H1 (cell line): ENCODE measurements at regions not wholly inside any gene's neighbourhood (a gene's known extent, or its start where the extent isn't known, plus 50 kb on each side); places are given as distances from the start of the nearest gene placed in this dataset.

Experiments used
- CTCF ChIA-PET: fragments of 300-600 bp; sonication (Branson Sonifier 250); formaldehyde crosslinking; loops from one replicate; lab custom pipeline; 2021; ENCODE audit not compliant: partially characterized antibody; lab: Charles Lee
- POLR2A ChIA-PET: fragments of 300-600 bp; sonication (Branson Sonifier 250); formaldehyde crosslinking; loops from one replicate; lab custom pipeline; 2021; ENCODE audit warnings: inconsistent platforms; ENCODE audit not compliant: partially characterized antibody; lab: Charles Lee
- DNase-seq, 2 experiments: peaks; one replicate each; pipeline versions ENCODE4 v3.0.0 to v3.0.0-alpha.2; 2010 to 2022; ENCODE audit warnings: low spot score in 2 of 2, low read depth in 1 of 2, mixed read lengths in 1 of 2
- FAIRE-seq: peaks from 2 replicates; lab custom pipeline; 2011; peaks lifted over from hg19 to GRCh38; lab: Jason Lieb, UNC
- H2AFZ ChIP-seq: 2 replicates; pipeline ENCODE4 v1.8.1; 2012; ENCODE audit warnings: low read length, inconsistent platforms
- H2AK5ac ChIP-seq: 2 replicates; pipeline ENCODE4 v1.6.1; 2013; ENCODE audit warnings: low read depth, low read length
- H2BK120ac ChIP-seq: replicated peaks from 2 replicates; pipeline ENCODE3; 2013; ENCODE audit warnings: low read depth, low read length, inconsistent platforms
- H2BK12ac ChIP-seq: 2 replicates; pipeline ENCODE4 v1.6.1; 2013; ENCODE audit warnings: low read depth, low read length
- H2BK15ac ChIP-seq: 2 replicates; pipeline ENCODE4 v1.6.1; 2013; ENCODE audit warnings: low read length
- H2BK20ac ChIP-seq: 2 replicates; pipeline ENCODE4 v1.6.1; 2013; ENCODE audit warnings: low read length
- H2BK5ac ChIP-seq: 2 replicates; pipeline ENCODE4 v1.6.1; 2013; ENCODE audit warnings: low read depth, low read length
- H3K14ac ChIP-seq: 2 replicates; pipeline ENCODE4 v1.6.1; 2013; ENCODE audit warnings: inconsistent platforms; ENCODE audit not compliant: insufficient read length
- H3K18ac ChIP-seq: 2 replicates; pipeline ENCODE4 v1.6.1; 2013; ENCODE audit warnings: low read length; ENCODE audit errors: extremely low read depth
- H3K23ac ChIP-seq: 2 replicates; pipeline ENCODE4 v1.6.1; 2013; ENCODE audit warnings: inconsistent platforms; ENCODE audit not compliant: insufficient read length
- H3K23me2 ChIP-seq: 2 replicates; pipeline ENCODE4 v1.6.1; 2013; ENCODE audit warnings: low read depth, low read length
- H3K27ac ChIP-seq: 2 replicates; pipeline ENCODE4 v1.6.1; 2011; ENCODE audit warnings: low read depth, low read length, inconsistent platforms
- H3K27me3 ChIP-seq, 4 experiments: replicated peaks in 1 of 4; 1 replicate in 1 of 4; 2 replicates in 3 of 4; pipeline versions ENCODE4 v1.6.1 to v1.8.1; 2011 to 2013; ENCODE audit warnings: low read length in 3 of 4, mild to moderate bottlenecking in 3 of 4, inconsistent platforms in 2 of 4, mixed read lengths in 2 of 4, moderate library complexity in 1 of 4; ENCODE audit not compliant: control insufficient read depth in 3 of 4, insufficient read depth in 3 of 4; ENCODE audit errors: extremely low read depth in 1 of 4
- H3K36me3 ChIP-seq, 4 experiments: 2 replicates each; pipeline versions ENCODE4 v1.6.1 to v1.8.1; 2011 to 2013; ENCODE audit warnings: mild to moderate bottlenecking in 4 of 4, low read length in 3 of 4, moderate library complexity in 2 of 4, control low read depth in 1 of 4, inconsistent platforms in 1 of 4; ENCODE audit not compliant: insufficient read depth in 4 of 4, control insufficient read depth in 2 of 4
- H3K4ac ChIP-seq: replicated peaks from 2 replicates; pipeline ENCODE3; 2013; ENCODE audit warnings: low read length, low read depth, mixed read lengths, inconsistent platforms; ENCODE audit not compliant: insufficient read length
- H3K4me1 ChIP-seq, 4 experiments: replicated peaks in 1 of 4; 1 replicate in 1 of 4; 2 replicates in 3 of 4; pipeline versions ENCODE4 v1.6.1 to v1.8.1; 2011 to 2013; ENCODE audit warnings: low read length in 3 of 4, inconsistent platforms in 2 of 4, mixed read lengths in 1 of 4; ENCODE audit not compliant: insufficient read depth in 4 of 4, control insufficient read depth in 3 of 4
- H3K4me2 ChIP-seq, 2 experiments: 2 replicates each; pipeline versions ENCODE4 v1.6.1 to v1.8.1; 2011 to 2013; ENCODE audit warnings: low read depth in 2 of 2, low read length in 2 of 2, control low read depth in 1 of 2, inconsistent platforms in 1 of 2, mild to moderate bottlenecking in 1 of 2; ENCODE audit not compliant: insufficient read depth in 1 of 2
- H3K4me3 ChIP-seq, 4 experiments: fragments of 200-600, 300-600 bp in 1 of 4; sonication (generic), shearing (Covaris generic), sonication (Bioruptor Twin) in 1 of 4; 2 replicates each; pipeline versions ENCODE4 v1.5.1 to v1.8.1; 2011 to 2016; ENCODE audit warnings: low read length in 4 of 4, low read depth in 3 of 4, control low read depth in 2 of 4, inconsistent platforms in 2 of 4, mild to moderate bottlenecking in 2 of 4, mixed read lengths in 1 of 4, moderate library complexity in 1 of 4; ENCODE audit not compliant: insufficient read depth in 2 of 4; ENCODE audit errors: extremely low read depth in 1 of 4
- H3K56ac ChIP-seq: replicated peaks from 2 replicates; pipeline ENCODE3; 2013; ENCODE audit warnings: low read depth, mild to moderate bottlenecking, mixed read lengths, low read length, inconsistent platforms; ENCODE audit not compliant: insufficient read length
- H3K79me1 ChIP-seq: 2 replicates; pipeline ENCODE4 v1.6.1; 2013; ENCODE audit warnings: low read depth, low read length, control low read depth
- H3K79me2 ChIP-seq, 2 experiments: 2 replicates each; pipeline versions ENCODE4 v1.6.1 to v1.8.1; 2012 to 2013; ENCODE audit warnings: low read length in 2 of 2, mild to moderate bottlenecking in 2 of 2, inconsistent platforms in 1 of 2; ENCODE audit not compliant: insufficient read depth in 2 of 2, control insufficient read depth in 1 of 2
- H3K9ac ChIP-seq, 4 experiments: replicated peaks in 1 of 4; 1 replicate in 1 of 4; 2 replicates in 3 of 4; pipeline versions ENCODE4 v1.6.1 to v1.8.1; 2011 to 2013; ENCODE audit warnings: low read depth in 3 of 4, low read length in 3 of 4, control low read depth in 2 of 4, mild to moderate bottlenecking in 2 of 4, moderate library complexity in 2 of 4, inconsistent platforms in 1 of 4; ENCODE audit errors: extremely low read depth in 1 of 4
- H3K9me3 ChIP-seq, 2 experiments: 2 replicates each; pipeline versions ENCODE4 v1.6.1 to v1.8.1; 2012 to 2013; ENCODE audit warnings: mild to moderate bottlenecking in 2 of 2, moderate library complexity in 2 of 2, control low read depth in 1 of 2, inconsistent platforms in 1 of 2, low read depth in 1 of 2, low read length in 1 of 2, mixed read lengths in 1 of 2; ENCODE audit not compliant: insufficient read depth in 2 of 2
- H4K20me1 ChIP-seq, 2 experiments: replicated peaks in 1 of 2; 2 replicates each; pipeline versions ENCODE3 to v1.8.1; 2011 to 2013; ENCODE audit warnings: inconsistent platforms in 2 of 2, low read length in 2 of 2, mild to moderate bottlenecking in 1 of 2; ENCODE audit not compliant: insufficient read depth in 2 of 2, control insufficient read depth in 1 of 2
- H4K5ac ChIP-seq: 2 replicates; pipeline ENCODE4 v1.6.1; 2013; ENCODE audit warnings: low read length, low read depth, mixed read lengths, inconsistent platforms; ENCODE audit not compliant: insufficient read length
- H4K8ac ChIP-seq: 2 replicates; pipeline ENCODE4 v1.8.0; 2013; ENCODE audit warnings: mild to moderate bottlenecking, moderate library complexity, low read length, inconsistent platforms; ENCODE audit not compliant: insufficient read depth; ENCODE audit errors: extremely low read depth
- H4K91ac ChIP-seq: replicated peaks from 2 replicates; pipeline ENCODE3; 2013; ENCODE audit warnings: low read length, mixed read lengths, inconsistent platforms; ENCODE audit not compliant: insufficient read length
- BRCA1 ChIP-seq: IDR thresholded peaks from 2 replicates; pipeline ENCODE4 v1.6.1; 2012; ENCODE audit warnings: low read depth, low read length, improper control_type of control experiment
- CBX5 ChIP-seq: fragments of 300-800, 300-1000 bp; sonication (generic); IDR thresholded peaks from 2 replicates; pipeline ENCODE4 v1.7.1; 2016; ENCODE audit warnings: antibody characterized with exemption, low read length, low read depth
- CEBPB ChIP-seq: IDR thresholded peaks from 2 replicates; pipeline ENCODE4 v1.6.1; 2012; ENCODE audit warnings: low read depth, low read length
- CTBP2 ChIP-seq: IDR thresholded peaks from 2 replicates; pipeline ENCODE4 v1.7.0; 2011; ENCODE audit warnings: borderline replicate concordance, mild to moderate bottlenecking, moderate library complexity, mixed read lengths, low read length; ENCODE audit not compliant: insufficient read depth, insufficient read length
- EP300 ChIP-seq, 2 experiments: IDR thresholded peaks; 1 replicate in 1 of 2; 2 replicates in 1 of 2; pipeline ENCODE4 v1.6.1; 2011 to 2012; ENCODE audit warnings: low read depth in 2 of 2, low read length in 2 of 2, mild to moderate bottlenecking in 2 of 2, borderline replicate concordance in 1 of 2, inconsistent platforms in 1 of 2, moderate library complexity in 1 of 2
- EZH2 ChIP-seq: fragments of 200-600 bp; sonication (generic); IDR thresholded peaks from 2 replicates; pipeline ENCODE4 v1.7.1; 2012; ENCODE audit warnings: low read depth, mild to moderate bottlenecking, moderate library complexity, low read length, inconsistent platforms; ENCODE audit not compliant: severe bottlenecking
- HDAC6 ChIP-seq: IDR thresholded peaks from one replicate; pipeline ENCODE4 v1.7.1; 2012; ENCODE audit warnings: low read depth, mild to moderate bottlenecking, inconsistent platforms, low read length, moderate library complexity
- SP1 ChIP-seq: IDR thresholded peaks from 2 replicates; pipeline ENCODE4 v1.6.1; 2011; ENCODE audit warnings: low read depth, low read length
- TAF1 ChIP-seq: IDR thresholded peaks from 2 replicates; pipeline ENCODE4 v1.6.1; 2011; ENCODE audit warnings: mild to moderate bottlenecking, low read depth, low read length
- TBP ChIP-seq: IDR thresholded peaks from 2 replicates; pipeline ENCODE4 v1.6.1; 2011; ENCODE audit warnings: low read depth, low read length, improper control_type of control experiment
- TEAD4 ChIP-seq: IDR thresholded peaks from 2 replicates; pipeline ENCODE4 v1.6.1; 2012; ENCODE audit warnings: low read depth, low read length, inconsistent platforms, mixed read lengths
- WGBS, 2 experiments: shearing (Covaris generic) in 1 of 2; methylation state at CpG; one replicate each; pipeline versions ENCODE4 v1.1.6 to v1.1.7; 2013 to 2015; ENCODE audit warnings: low lambda C conversion rate in 2 of 2, mixed read lengths in 2 of 2, inconsistent platforms in 1 of 2, low coverage in 1 of 2, missing lambda C conversion rate in 1 of 2; ENCODE audit not compliant: insufficient replicate concordance in 2 of 2, insufficient coverage in 1 of 2, insufficient read length in 1 of 2; ENCODE audit errors: extremely low coverage in 1 of 2, missing lambda C conversion rate in 1 of 2; 5-methylcytosine and 5-hydroxymethylcytosine counted together

DNA sequence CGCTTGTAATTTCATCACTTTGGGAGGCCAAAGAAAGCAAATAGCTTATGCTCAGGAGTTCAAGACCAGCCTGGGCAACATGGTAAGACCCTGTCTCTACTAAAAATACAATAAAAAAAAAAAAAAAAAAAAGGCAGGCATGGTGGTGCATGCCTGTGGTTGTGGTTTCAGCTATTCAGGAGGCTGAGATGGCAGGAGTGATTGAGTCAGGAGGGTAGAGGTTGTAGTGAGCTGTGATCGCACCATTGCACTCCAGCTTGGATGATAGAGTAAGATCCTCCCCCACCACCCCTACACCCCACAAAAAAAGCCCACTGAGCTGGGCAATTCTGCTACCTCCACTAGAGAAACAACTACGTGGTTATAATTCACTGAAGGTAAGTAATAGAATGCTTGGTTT is 118.8 kb upstream of the PCDH18 start:
- no peak overlapping the region for H3K4ac ChIP-seq

More for the DNA sequence above, 118.8 kb upstream of the PCDH18 start:
- Histone ChIP-seq H3K4me1 (no peaks in the 10 kb centered on the region), H3K9me3 (no peaks in the 10 kb centered on the region), H2BK20ac (no peak overlapping the region), H3K23ac (no peak overlapping the region), H4K20me1 (no peaks in the 10 kb centered on the region), H3K27ac (no peak overlapping the region), H3K79me2 (no peaks in the 10 kb centered on the region), H3K36me3 (no peaks in the 10 kb centered on the region), H2BK120ac (no peak overlapping the region), H2BK15ac (no peak overlapping the region), H3K79me1 (no peaks in the 10 kb centered on the region), H4K5ac (no peak overlapping the region), H3K4me3 (no peak overlapping the region), H3K56ac (no peak overlapping the region), H4K91ac (no peak overlapping the region), H2AFZ (no peak overlapping the region), H3K18ac (no peak overlapping the region), H3K9ac (no peak overlapping the region), H3K4me2 (no peak overlapping the region), H2AK5ac (no peak overlapping the region), H2BK5ac (no peak overlapping the region), H3K23me2 (no peaks in the 10 kb centered on the region), H4K8ac (no peak overlapping the region)
- FAIRE-seq = no peak
- ChIA-PET CTCF (interaction anchor here (1.9 kb wide), 1 partner anchor 12 kb away, joined by 5 read pairs; no protein-coding TSS in a partner anchor), POLR2A (no interaction called here)
- TF ChIP-seq CBX5 = no peak
- TF ChIP-seq EP300 (IDR thresholded peaks at IDR 0.05; ENCODE audit: borderline replicate concordance in 1 of 2, low read depth in 2 of 2, low read length in 2 of 2) = no peak
- TF ChIP-seq TBP = no peak
- no peak for TF ChIP-seq TAF1
- TF ChIP-seq SP1 = no peak
- no peak for TF ChIP-seq TEAD4
- TF ChIP-seq CEBPB = no peak
- no peak for TF ChIP-seq HDAC6
- no peak for TF ChIP-seq CTBP2
- no peak for TF ChIP-seq BRCA1
- TF ChIP-seq EZH2 = no peak
- TF ChIP-seq, all 59 proteins: peak for 0
- DNase-seq = no peak
- Histone ChIP-seq H2BK12ac (no peak overlapping the region), H3K14ac (no peak overlapping the region), H3K27me3 (no peaks in the 10 kb centered on the region)
- WGBS, 2 experiments = 91% methylated on average over 3 of the region's 3 CpGs; no CpG with 5 or more reads in 1 of the 2 experiments
